SK-N-SH (cell line): ENCODE measurements at regions not wholly inside any gene's neighbourhood (a gene's known extent, or its start where the extent isn't known, plus 50 kb on each side); places are given as distances from the start of the nearest gene placed in this dataset.
"Not testable (repeated sequence)": the region's sequence is repeated elsewhere in the genome, so short reads cannot be mapped to it uniquely, and the experiment has no call there.

Experiments
- CTCF ChIA-PET: fragments of 300-600, 350-600 bp; formaldehyde crosslinking; extraction: SDS; loops from one replicate; lab custom pipeline; 2021; lab: Yijun Ruan, JAX
- POLR2A ChIA-PET: fragments of 350-600 bp; sonication (Branson Sonifier 250); formaldehyde crosslinking; extraction: SDS; loops from one replicate; lab custom pipeline; 2020; ENCODE audit warnings: antibody characterized with exemption, inconsistent platforms; lab: Yijun Ruan, JAX
- DNase-seq: peaks from one replicate; pipeline ENCODE4 v3.0.0; 2012
- H2AFZ ChIP-seq: fragments of 200-600 bp; sonication (generic); 2 replicates; pipeline ENCODE4 v1.8.1; 2016; ENCODE audit warnings: antibody characterized with exemption, mild to moderate bottlenecking, low read depth
- H3F3A ChIP-seq: fragments of 200-600 bp; sonication (generic); replicated peaks from 2 replicates; pipeline ENCODE3; 2016; ENCODE audit warnings: antibody characterized with exemption, mild to moderate bottlenecking; ENCODE audit not compliant: insufficient read depth
- H3K27ac ChIP-seq, 2 experiments: fragments of 200-500 bp in 1 of 2; fragments of 200-600 bp in 1 of 2; sonication (Bioruptor generic) in 1 of 2; sonication (generic), shearing (Covaris generic) in 1 of 2; 2 replicates each; pipeline versions ENCODE4 v1.5.1 to v1.6.1; 2014 to 2016; ENCODE audit warnings: low read depth in 2 of 2, inconsistent platforms in 1 of 2, low read length in 1 of 2, mild to moderate bottlenecking in 1 of 2, mixed read lengths in 1 of 2
- H3K27me3 ChIP-seq: fragments of 200-600 bp; sonication (generic), shearing (Covaris generic); 2 replicates; pipeline ENCODE4 v1.6.1; 2016; ENCODE audit warnings: mixed run types; ENCODE audit not compliant: insufficient read depth
- H3K36me3 ChIP-seq, 2 experiments: fragments of 200-500 bp in 1 of 2; fragments of 200-600 bp in 1 of 2; sonication (Bioruptor generic) in 1 of 2; sonication (generic) in 1 of 2; replicated peaks in 1 of 2; 2 replicates each; pipeline versions ENCODE3 to v1.5.1; 2014 to 2016; ENCODE audit warnings: low read length in 1 of 2, mild to moderate bottlenecking in 1 of 2; ENCODE audit not compliant: insufficient read depth in 2 of 2, control insufficient read depth in 1 of 2
- H3K4me1 ChIP-seq, 2 experiments: fragments of 200-500 bp in 1 of 2; fragments of 200-600 bp in 1 of 2; sonication (Bioruptor generic) in 1 of 2; sonication (generic), shearing (Covaris generic) in 1 of 2; 2 replicates each; pipeline versions ENCODE4 v1.5.1 to v1.6.1; 2014 to 2016; ENCODE audit warnings: low read depth in 1 of 2, low read length in 1 of 2, mixed run types in 1 of 2; ENCODE audit not compliant: insufficient read depth in 2 of 2, control insufficient read depth in 1 of 2
- H3K4me2 ChIP-seq: fragments of 200-600 bp; sonication (generic), shearing (Covaris generic); 2 replicates; pipeline ENCODE4 v1.6.1; 2017; ENCODE audit warnings: mixed run types
- H3K4me3 ChIP-seq, 2 experiments: fragments of 200-500 bp in 1 of 2; fragments of 200-600 bp in 1 of 2; sonication (Bioruptor generic) in 1 of 2; sonication (generic), shearing (Covaris generic) in 1 of 2; 2 replicates each; pipeline versions ENCODE4 v1.5.1 to v1.8.1; 2014 to 2016; ENCODE audit warnings: low read depth in 2 of 2, inconsistent platforms in 1 of 2, low read length in 1 of 2, mild to moderate bottlenecking in 1 of 2, mixed read lengths in 1 of 2, moderate library complexity in 1 of 2
- H3K79me2 ChIP-seq: fragments of 200-600 bp; sonication (generic); 2 replicates; pipeline ENCODE4 v1.8.1; 2017; ENCODE audit warnings: mild to moderate bottlenecking; ENCODE audit not compliant: insufficient read depth
- H3K9ac ChIP-seq: fragments of 200-600 bp; sonication (generic); 2 replicates; pipeline ENCODE4 v1.6.1; 2017; ENCODE audit warnings: mixed run types
- H3K9me2 ChIP-seq: fragments of 200-600 bp; sonication (generic); 2 replicates; pipeline ENCODE4 v1.6.1; 2017; ENCODE audit warnings: mixed run types
- H3K9me3 ChIP-seq: fragments of 200-600 bp; sonication (generic); 2 replicates; pipeline ENCODE4 v1.6.1; 2017; ENCODE audit warnings: mixed run types, mild to moderate bottlenecking, moderate library complexity
- H4K20me1 ChIP-seq: fragments of 200-600 bp; sonication (generic); 2 replicates; pipeline ENCODE4 v1.6.1; 2017; ENCODE audit warnings: mild to moderate bottlenecking, mixed run types; ENCODE audit not compliant: insufficient read depth
- CHD2 ChIP-seq: fragments of 150-350 bp; IDR thresholded peaks from 2 replicates; pipeline ENCODE4 v1.6.1; 2018; ENCODE audit warnings: low read length; ENCODE audit not compliant: partially characterized antibody
- CTCF ChIP-seq: fragments of 200-600 bp; sonication (generic); IDR thresholded peaks from 2 replicates; pipeline ENCODE4 v1.6.1; 2017; ENCODE audit warnings: antibody characterized with exemption, mild to moderate bottlenecking, moderate library complexity
- ELF1 ChIP-seq: IDR thresholded peaks from 2 replicates; pipeline ENCODE4 v1.4.0; 2012
- EP300 ChIP-seq, 2 experiments: IDR thresholded peaks; 2 replicates each; pipeline versions ENCODE4 v1.4.0 to v1.6.1; 2012; ENCODE audit warnings: borderline replicate concordance in 1 of 2, low read depth in 1 of 2, low read length in 1 of 2
- FOXJ3 ChIP-seq: sonication (generic); formaldehyde crosslinking; IDR thresholded peaks from 2 replicates; pipeline ENCODE4 v1.5.1; 2020; ENCODE audit warnings: mild to moderate bottlenecking, missing genetic modification reagents
- GATA2 ChIP-seq: sonication (generic); formaldehyde crosslinking; IDR thresholded peaks from 2 replicates; pipeline ENCODE4 v1.5.0; 2020; ENCODE audit warnings: mild to moderate bottlenecking, missing genetic modification reagents
- MEF2A ChIP-seq: IDR thresholded peaks from 2 replicates; pipeline ENCODE4 v1.4.0; 2012; ENCODE audit warnings: low read depth, borderline replicate concordance
- POLR2AphosphoS5 ChIP-seq: IDR thresholded peaks from 2 replicates; pipeline ENCODE4 v1.6.1; 2012; ENCODE audit warnings: low read depth, low read length
- RFX5 ChIP-seq: IDR thresholded peaks from 2 replicates; pipeline ENCODE4 v1.6.1; 2012; ENCODE audit warnings: mild to moderate bottlenecking, improper control_type of control experiment, low read length
- SMC3 ChIP-seq: IDR thresholded peaks from 2 replicates; pipeline ENCODE4 v1.6.1; 2012; ENCODE audit warnings: low read depth, low read length, improper control_type of control experiment
- TCF12 ChIP-seq: IDR thresholded peaks from 2 replicates; pipeline ENCODE4 v1.4.0; 2012
- TEAD4 ChIP-seq: IDR thresholded peaks from 2 replicates; pipeline ENCODE4 v1.4.0; 2012; ENCODE audit warnings: mild to moderate bottlenecking, borderline replicate concordance; ENCODE audit not compliant: insufficient read depth
- ZBTB33 ChIP-seq: IDR thresholded peaks from 2 replicates; pipeline ENCODE4 v1.4.0; 2012; ENCODE audit warnings: low read depth, borderline replicate concordance
- WGBS: methylation state at CpG from one replicate; pipeline ENCODE4 v1.1.6; 2017; ENCODE audit warnings: low lambda C conversion rate; 5-methylcytosine and 5-hydroxymethylcytosine counted together

GRCh38 chr7:34357946-34358345, 300.1 kb upstream of the NPSR1 start (continued):
- no peak for TF ChIP-seq MEF2A

GRCh38 chr7:34358578-34358977, 299.4 kb upstream of the NPSR1 start:
- DNase-seq, H3K27ac ChIP-seq, H3K9ac ChIP-seq, H2AFZ ChIP-seq, POLR2A ChIA-PET, H3K4me3 ChIP-seq, H3K4me2 ChIP-seq, H3K9me2 ChIP-seq, H3F3A ChIP-seq, H3K9me3 ChIP-seq, H3K36me3 ChIP-seq, H4K20me1 ChIP-seq, H3K27me3 ChIP-seq, H3K4me1 ChIP-seq, H3K79me2 ChIP-seq: not testable (repeated sequence)
- CTCF ChIA-PET, result interaction anchor here (4.0 kb wide), 1 partner anchor 38 kb away, joined by 17 read pairs; no protein-coding TSS in a partner anchor
- WGBS, result 0% methylated on average over 1 of the region's 1 CpG

- ChIA-PET POLR2A (no interaction called here), CTCF (interaction anchor here (0.6 kb wide), 2 partner anchors 11 to 20 kb away, joined by 3 read pairs; no protein-coding TSS in a partner anchor)
- Histone ChIP-seq H2AFZ (no peak overlapping the region), H4K20me1 (no peaks in the 10 kb centered on the region), H3K9me3 (no peaks in the 10 kb centered on the region), H3K4me2 (no peak overlapping the region), H3K4me3 (no peak overlapping the region), H3K4me1 (no peaks in the 10 kb centered on the region), H3K27ac (no peak overlapping the region), H3F3A (no peaks in the 10 kb centered on the region), H3K36me3 (no peaks in the 10 kb centered on the region), H3K9ac (no peak overlapping the region), H3K79me2 (no peaks in the 10 kb centered on the region), H3K27me3 (no peaks in the 10 kb centered on the region), H3K9me2 (no peaks in the 10 kb centered on the region)
- TF ChIP-seq ZBTB33 (no peak), POLR2AphosphoS5 (no peak)
- DNase-seq, result no peak
- 4% methylated on average over 3 of the region's 3 CpGs for WGBS
These were observed 296.3 kb upstream of the NPSR1 start for GRCh38 chr7:34361663-34362250.

GRCh38 chr7:34362621-34363020, 295.4 kb upstream of the NPSR1 start:
- Histone ChIP-seq H3K4me2 (no peak overlapping the region), H2AFZ (no peak overlapping the region), H3K4me1 (no peaks in the 10 kb centered on the region), H3K79me2 (no peaks in the 10 kb centered on the region), H3K9ac (no peak overlapping the region), H3F3A (no peaks in the 10 kb centered on the region), H3K27me3 (no peaks in the 10 kb centered on the region), H3K36me3 (no peaks in the 10 kb centered on the region), H3K4me3 (no peak overlapping the region), H3K27ac (no peak overlapping the region), H3K9me3 (no peaks in the 10 kb centered on the region), H4K20me1 (no peaks in the 10 kb centered on the region), H3K9me2 (no peaks in the 10 kb centered on the region)
- POLR2A ChIA-PET, result no interaction called here
- WGBS, result 16% methylated on average over 2 of the region's 2 CpGs
- DNase-seq, result no peak
- CTCF ChIA-PET, result interaction anchor here (0.6 kb wide), 1 partner anchor 10 kb away, joined by 3 read pairs; no protein-coding TSS in a partner anchor
- no peak for TF ChIP-seq FOXJ3 (CRISPR knock-in tag)
- no peak for TF ChIP-seq MEF2A
- TF ChIP-seq ZBTB33, result no peak
- TF ChIP-seq GATA2 (CRISPR knock-in tag), result no peak
- no peak for TF ChIP-seq SMC3
- TF ChIP-seq CTCF, result no peak
- no peak for TF ChIP-seq TEAD4
- TF ChIP-seq RFX5, result no peak
- no peak for TF ChIP-seq EP300 (IDR thresholded peaks at IDR 0.05; ENCODE audit: borderline replicate concordance in 1 of 2, low read depth in 1 of 2, low read length in 1 of 2)
- no peak for TF ChIP-seq POLR2AphosphoS5
- TF ChIP-seq TCF12, result no peak
- no peak for TF ChIP-seq CHD2
- TF ChIP-seq ELF1, result no peak
